GM19463 (cell line): ENCODE measurements at regions not wholly inside any gene's neighbourhood (a gene's known extent, or its start where the extent isn't known, plus 50 kb on each side); places are given as distances from the start of the nearest gene placed in this dataset.

Source experiments
- ATAC-seq: cut with Tn5 transposase; IDR thresholded peaks from one replicate; pipeline ENCODE4 v1.9.1; 2021; ENCODE audit warnings: mild to moderate bottlenecking, moderate library complexity; ENCODE audit not compliant: unreplicated experiment

DNA sequence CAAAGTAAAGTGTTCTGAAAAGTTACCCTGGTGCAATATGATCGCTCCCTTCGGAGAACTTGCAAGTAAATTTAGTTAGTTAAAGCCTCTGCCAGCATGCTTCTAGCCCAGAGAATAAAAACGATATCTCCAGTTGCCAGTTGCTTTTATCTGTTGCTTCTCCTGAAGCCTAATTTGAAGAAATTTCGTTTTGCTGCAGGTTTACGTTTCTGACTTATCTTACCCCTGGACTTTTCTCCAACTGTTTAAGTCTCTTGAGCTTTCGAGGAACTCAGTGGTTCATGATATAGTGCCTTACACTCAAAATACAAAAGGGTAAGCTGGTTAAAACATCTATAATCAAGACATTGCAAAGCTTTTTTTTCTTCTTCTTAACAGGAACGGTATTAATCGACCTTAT is 131.1 kb downstream of the FAM161A start:
- ATAC-seq, result no peak

DNA sequence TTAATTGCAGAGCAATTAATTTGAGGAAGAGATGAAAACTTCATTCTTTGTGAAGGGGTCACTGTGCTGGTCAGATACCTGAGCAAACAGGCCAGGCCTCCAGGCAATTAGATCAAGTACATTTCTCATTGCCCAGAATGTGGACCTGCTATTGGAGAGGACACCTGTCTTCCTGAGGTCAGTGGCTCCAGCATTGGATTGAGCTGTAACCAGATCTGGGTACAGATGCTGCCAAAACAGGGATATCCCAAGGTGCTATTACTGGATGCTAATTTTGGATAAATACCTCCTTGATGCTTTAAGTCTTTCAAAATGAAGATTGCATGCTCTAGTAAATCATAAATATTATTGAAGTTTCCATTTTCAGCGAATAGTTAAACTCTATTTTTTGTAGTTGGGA is 131.5 kb downstream of the FAM161A start:
- ATAC-seq, result no peak

DNA sequence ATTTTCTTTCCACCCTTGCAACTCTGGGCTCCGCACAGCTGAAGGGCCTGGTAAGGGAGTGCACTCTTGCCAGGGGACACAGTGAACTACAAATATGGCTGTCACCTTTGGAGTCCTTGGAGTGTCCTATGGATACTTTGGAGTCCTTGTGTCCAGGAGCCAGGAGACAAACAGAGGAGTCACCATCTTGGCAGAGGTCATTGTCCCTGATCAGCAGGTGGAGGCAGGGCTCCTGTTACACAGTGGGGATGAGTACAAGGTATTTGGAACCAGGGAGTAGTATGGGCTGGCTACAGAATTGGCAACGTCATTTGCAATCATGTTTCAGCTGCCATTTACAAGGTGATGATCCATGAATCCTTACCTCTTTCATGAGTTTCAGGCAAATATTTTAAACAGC is 132.5 kb downstream of the FAM161A start:
- no peak for ATAC-seq

DNA sequence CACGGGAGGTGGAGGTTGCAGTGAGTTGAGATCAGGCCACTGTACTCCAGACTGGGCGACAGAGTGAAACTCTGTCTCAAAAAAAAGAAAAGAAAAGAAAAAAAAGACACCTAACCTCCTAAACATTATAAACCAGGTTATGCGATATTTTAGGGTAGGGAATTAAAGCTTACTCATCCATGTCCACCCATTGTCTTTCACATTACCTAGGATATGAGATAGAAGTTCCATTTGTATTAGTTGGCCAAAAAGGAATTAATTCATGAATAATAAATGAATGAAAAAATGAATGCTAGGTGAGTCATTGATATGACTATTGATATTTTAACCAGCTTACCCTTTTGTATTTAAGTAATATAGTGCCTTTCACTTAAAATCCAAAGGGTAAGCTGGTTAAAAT is 132.9 kb downstream of the FAM161A start:
- no peak for ATAC-seq

DNA sequence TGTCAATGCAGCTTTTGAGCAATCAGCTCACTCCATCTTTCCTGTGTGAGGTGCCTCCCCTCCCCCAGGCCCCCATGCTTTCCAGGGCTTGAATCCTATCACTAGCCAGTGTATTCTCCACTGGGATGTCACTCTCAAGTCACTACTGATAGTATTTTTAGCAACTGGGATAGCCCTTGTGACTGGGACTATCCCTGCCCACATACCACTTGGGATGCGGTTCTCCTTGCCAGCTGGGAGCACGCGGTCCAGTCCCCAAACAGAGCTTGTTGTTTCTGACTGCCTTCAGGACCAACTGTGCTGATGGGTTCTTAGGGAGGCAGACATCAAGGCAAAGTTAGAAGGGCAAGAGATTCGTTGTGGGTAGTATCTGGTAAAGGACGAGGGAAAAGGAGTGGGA is 134.9 kb downstream of the FAM161A start:
- no peak for ATAC-seq

DNA sequence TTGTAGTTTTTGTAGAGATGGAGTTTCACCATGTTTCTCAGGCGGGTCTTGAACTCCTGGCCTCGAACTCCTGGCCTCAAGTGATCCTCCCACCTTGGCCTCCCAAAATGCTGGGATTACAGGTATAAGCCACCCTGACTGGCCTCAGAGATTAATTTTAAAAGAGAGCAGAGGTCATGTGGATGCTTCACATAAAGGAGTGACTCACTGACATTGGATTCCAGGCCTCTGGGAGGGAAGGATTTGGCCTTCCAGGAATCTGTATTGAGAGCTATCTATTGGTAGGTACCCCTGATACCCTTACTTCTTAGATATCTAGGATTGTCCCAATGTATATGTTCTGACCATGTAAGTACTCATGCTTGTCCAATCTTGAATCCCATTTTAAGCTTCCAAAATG is 138.4 kb downstream of the FAM161A start:
- ATAC-seq, result no peak

DNA sequence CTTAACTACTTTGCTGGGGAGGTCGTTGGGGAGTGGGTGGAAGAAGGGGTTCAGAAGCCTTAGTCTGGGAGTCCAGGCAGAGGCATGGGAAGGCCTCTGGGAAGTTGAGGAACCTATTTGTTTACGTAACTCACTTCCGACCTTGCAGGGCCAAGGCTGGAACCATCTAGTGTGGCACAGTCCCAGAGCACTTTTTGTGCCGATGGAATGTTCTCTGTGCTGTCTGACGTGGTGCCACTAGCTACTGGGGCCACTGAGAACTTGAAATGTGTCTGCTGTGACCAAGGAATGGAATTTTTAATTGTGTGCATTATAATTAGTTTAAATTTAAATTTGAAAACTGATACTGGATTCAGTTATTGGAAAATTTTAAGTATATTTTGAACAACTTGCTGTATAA is 139.7 kb downstream of the FAM161A start:
- no peak for ATAC-seq

DNA sequence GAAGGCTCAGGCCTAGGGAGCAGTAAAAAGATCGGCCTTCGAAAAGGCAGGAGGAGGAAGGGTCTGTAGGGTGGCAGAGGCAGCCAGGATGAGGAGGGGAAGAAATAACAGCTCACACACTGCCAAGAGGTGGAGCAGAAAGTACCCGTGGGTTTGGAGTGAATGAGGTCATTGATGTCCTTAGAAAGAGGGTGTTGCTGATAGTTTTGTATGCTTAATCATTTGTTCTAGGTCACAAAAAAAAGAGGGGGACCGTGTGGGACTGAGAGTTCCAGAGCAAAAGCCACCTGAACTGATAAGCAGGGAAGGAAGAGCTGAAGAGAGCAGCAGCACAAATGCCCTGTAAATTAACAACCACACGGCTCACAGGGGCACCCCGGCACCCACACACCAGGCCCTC is 140.4 kb downstream of the FAM161A start:
- ATAC-seq, result no peak

DNA sequence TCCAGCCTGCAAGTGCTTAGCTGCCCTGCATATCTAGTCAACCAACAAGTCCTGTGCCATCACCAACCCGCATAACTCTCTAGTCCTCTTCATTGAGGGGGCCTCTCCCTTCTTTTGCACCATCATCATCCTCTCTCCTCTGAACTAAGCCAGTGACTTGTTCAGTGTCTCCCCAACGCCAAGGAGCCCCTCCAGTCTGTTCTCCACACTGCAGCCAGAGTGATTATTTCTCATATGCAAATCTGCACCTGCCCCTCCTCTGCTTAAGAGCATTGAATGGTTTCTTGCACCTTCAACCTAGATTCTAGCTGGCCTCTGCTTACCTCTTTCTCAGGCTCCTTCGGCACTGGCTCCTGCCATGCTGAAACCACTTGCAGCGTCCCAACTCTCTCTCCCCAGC is 141.8 kb downstream of the FAM161A start:
- no peak for ATAC-seq

DNA sequence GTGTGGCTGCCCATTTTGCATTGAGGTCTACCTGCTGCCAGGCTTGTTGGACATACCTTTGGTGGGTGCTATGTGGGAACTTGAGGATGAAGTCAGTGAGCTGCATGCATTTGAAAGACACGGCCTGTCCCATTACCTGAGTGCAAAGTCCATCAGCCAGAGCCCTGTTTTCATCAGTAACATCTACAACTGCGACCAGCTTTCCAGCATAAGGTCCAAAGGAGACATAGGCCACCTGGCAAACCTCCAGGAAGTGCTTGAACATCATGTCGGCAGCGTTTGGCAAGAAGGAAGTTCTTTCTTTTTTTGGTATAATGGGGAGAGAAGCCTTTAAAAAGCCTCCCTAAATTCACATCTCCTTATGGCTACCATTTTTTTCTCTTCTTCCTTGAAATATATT is 143.1 kb downstream of the FAM161A start:
- no peak for ATAC-seq

DNA sequence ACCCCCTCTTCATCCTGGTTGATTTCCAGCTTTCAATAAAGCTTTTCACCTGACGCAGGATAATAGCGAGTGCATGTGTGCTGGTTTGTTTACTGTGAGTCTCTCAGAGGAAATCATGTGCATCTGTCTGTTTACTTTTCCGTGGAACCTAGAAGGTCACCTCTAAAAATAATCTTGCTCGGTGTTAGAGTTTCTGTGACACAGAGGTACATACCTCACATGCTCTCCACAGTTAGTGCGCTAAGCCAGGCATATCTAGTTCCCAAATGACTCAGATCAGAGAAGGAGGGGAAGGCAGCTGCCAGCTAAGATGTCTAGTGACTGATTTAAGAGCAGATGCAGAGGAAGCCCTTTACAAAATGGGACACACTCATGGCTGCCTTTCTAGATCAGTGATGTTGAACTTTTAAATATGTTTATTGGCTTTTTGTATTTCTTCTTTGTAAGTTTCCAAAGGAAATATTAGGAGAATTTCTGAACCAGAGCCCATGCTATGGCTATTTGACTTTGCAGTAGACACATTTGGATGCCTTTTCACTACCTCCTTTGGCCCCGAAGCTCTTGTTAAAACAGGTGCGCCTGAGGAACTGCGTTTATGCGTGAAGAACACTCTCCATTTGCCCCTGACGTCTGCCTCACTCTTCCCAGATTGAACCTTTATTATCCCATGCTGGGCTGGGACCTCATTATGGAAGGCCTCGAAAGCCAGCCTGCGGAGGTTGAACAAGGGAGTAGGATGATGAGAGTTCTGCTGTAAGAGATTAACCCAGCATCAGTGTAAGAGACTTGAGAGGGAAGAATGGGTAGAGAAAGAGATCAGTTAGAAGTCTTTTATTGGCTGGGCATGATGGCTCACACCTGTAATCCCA is 145.6 kb downstream of the FAM161A start:
- peak; percentile 99 for ATAC-seq

DNA sequence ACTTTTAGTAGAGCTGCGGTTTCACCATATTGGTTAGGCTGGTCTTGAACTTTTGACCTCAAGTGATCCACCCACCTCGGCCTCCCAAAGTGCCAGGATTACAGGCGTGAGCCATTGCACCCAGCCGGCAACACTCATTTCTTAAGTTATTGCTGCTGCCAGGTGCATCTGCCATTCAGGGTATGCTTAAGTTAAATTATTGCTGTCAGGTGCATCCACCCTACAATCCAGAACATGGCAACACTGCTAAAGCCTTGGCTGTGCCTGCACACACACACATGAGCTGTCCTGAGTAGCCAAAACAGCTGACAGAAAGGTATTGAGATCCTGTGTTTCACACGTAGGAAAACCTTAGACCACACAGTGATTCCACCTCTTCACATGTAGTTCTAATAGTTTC is 148.2 kb downstream of the FAM161A start:
- ATAC-seq, result no peak

DNA sequence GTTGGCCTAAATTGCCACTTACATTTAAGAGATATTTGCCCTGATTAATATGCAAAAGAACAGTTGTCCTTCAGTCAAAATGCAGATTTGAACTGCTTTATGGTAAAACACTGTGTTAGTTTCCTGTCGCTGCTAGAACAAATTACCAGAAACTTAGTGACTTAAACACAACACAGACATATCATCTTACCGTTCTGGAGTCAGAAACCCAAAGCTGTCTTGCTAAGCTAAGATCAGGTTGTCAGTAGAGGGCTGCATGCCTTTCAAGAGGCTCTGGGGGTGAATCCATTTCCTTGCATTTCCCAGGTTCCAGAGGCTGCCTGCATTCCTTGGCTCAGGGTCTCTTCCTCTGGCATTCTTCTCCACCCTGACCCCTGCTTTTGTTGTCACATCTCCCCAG is 149.5 kb downstream of the FAM161A start:
- ATAC-seq, result no peak

DNA sequence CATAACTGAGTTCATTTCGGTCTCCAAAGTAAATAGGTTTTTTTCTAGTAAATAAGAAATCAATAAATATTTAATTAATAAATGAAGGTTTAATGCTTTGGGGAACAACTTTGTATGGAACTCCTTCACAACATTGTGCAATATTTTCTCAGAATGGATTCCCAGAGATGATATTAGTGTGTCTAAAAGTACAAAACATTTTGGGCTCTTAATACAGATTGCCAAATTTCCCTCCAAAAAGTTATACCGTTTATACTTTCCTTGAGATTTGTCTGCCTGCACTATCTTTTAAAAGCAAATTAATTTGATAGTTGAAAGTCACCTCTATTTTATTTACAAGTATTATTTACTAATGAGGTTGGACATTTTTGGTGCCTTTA is 151.8 kb downstream of the FAM161A start:
- ATAC-seq, result no peak

DNA sequence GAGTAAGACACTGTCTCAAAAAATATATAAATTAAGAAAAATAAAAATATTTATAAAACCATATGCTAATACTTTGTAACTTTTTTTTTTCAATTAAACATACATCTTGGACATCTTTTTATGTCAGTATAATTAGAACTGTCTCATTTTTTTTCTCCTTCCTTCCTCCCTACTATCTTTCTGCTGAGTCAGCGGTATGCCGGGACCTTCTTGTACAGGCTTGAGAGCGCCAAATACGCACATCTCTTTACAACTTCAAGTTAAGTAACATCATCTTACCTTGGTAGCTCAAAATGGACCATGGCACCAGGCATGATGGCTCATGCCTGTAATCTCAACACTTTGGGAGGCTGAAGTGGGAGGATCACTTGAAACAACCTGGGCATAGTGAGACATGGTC is 153.4 kb downstream of the FAM161A start:
- ATAC-seq, result no peak

DNA sequence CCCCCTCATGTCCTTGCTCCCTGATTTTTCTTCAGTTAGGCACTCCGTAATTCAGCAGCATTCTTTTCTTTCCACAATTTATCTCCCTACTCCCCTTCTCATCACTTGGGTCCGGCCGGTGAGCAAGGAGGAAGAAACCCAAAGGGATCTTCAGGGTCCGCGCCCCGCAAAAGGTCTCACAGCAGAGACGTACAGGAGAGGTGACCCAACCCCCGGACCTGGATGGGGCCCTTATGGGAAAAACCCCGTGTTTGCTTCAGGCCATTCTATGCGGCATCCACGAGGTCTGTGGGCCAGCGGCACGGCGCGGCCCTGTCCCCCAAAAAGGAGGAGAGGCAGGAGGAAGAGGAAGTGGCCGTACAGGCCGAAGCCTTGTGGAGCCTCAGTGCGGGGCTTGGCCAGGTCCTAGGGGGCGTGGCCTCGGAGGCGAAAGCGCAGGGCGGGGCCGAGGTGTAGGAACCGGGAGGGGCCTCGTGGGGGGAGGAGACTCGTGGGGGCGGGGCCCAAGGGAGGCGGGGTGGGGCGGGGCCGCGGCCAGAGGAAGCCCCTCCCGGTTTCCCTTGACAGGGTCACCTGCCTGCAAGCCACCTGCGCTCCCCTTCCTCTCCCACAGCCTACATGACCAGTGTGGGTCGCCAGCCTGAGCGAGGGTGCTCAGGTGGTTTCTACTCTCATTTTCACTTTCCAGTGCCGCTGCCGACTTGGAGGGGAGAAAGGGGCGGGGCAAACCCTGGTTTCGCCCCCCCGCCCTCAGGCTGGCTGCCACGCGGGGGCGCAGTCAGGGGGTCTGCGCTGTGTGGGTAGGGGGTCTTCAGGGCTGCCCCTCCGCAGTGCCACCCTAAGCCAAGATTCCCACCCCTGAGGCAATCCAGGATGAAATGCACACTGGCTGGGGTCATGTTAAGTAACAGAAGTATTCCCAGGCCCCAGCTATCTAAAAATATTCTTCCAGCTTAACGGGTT is 156.4 kb upstream of the XPO1 start:
- peak; percentile 95 for ATAC-seq

DNA sequence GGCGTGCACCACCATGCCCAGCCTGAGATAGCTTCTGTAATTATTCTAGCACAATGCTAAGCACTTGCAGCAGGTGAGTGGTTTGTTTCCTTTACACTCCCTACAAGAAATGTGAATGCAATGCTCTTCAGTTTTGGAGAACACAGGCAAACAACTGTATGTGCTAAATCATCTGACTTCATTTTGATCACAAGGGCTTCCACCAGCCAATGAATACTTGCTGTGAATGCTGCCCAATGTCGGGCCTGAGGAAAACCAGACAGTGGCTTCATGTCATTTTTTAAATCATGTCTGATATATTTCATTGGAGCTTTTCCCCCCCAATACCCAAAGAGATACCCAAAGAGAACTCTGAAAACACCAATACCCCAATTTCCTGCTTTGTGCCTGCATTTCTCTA is 155.6 kb upstream of the XPO1 start:
- no peak for ATAC-seq

DNA sequence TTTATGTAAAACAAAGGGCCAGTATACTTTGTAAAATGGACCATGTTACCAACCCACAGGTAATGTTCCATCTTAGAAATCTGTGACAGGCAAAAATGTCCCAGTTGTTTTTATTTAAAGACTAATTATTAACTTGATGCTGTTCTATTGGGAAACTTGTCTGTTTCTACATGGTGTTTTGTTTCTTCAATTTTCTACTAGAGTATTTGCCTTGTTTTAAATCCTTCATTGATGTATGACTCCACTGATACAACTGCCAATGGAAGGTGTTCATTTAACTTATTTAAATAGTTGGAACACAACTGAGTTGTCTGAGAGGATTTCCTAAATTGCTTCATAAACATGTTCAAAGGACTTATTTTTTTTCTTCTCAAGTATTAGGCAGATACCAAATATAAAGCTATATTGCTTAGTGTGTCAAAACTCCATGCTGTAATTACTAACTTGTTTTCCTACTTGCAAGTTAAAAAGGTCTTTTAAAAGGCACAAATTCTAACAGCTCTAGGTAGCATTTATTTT is 152.0 kb upstream of the XPO1 start:
- no peak for ATAC-seq

DNA sequence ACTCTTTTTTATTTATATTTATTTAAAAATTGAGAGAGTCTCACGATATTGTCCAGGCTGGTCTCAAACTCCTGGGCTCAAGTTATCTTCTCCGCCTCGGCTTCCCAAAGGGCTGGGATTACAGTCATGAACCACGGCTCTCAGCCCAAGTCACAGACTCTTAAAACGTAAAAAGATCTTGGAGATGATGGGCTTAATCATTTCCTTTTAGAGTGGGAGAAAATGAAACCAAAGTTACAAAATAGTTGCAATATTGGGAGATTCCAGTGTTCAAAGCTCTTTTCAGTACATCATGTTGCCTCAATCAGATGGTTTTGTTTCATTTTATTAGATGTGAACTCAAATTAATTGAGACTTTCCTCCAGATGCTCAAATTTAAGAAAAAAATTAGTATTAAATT is 151.4 kb upstream of the XPO1 start:
- ATAC-seq, result no peak

DNA sequence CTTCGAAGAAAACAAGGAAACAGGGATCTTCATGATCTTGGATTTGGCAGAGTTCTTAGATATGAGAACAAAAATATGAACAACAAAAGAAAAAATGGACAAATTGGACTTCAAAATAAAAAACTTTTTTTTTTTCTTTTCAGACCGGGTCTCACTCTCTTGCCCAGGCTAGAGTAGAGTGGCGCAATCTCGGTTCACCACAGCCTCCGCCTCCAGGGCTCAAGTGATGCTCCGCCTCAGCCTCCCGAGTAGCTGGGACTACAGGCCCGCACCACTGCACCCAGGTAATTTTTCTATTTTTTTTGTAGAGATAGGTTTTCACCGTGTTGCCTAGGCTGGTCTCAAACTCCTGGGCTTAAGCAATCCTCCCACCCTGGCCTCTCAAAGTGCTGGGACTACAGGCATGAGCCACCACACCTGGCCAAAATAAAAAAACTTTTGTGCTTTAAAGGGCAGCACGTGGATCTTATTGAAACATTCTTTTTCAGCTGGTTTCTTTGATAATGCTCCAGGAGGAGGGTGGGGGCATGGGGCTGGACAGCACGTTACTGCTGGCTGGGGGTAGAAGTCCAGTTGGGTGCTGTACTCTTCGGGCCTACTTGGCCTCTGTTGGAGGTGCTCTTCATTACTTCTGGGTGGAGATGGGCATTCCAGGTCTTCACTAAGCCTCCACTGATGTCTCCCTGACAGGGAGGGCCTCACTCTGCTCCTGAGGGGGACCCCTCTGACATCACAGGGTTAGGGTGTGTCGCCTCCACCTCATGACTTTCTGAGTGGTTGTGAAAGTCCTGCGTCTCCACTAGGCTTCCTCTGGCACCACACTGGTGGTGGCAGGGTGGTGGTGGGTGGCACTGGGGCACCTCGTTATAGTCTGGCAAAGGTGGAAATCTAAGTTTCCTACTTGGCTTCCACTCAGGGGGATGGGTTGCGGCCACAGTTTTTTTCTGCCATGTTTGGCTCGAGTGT is 150.5 kb upstream of the XPO1 start:
- no peak for ATAC-seq

DNA sequence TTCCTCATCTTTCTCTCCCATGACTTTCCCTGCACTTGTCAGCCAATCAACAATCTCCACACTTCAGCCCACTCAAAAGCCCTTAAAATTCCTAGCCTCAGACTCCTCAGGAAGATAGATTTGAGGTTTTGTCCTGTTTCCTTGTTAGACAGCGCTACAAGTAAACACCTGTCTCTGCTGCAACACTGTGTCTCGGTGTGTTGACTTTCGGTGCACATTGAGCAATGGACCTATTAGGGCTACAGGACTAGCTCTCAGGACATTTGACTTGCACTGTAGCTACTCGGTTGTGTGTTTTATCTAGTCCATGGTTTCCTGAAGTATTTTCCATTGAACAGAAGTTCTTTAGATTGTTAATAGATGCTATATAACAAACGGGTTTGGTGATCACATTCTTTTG is 140.9 kb upstream of the XPO1 start:
- no peak for ATAC-seq
